ENCODE measurements at regions not wholly inside any gene's neighbourhood (a gene's known extent, or its start where the extent isn't known, plus 50 kb on each side); places are given as distances from the start of the nearest gene placed in this dataset.

GRCh38 chr16:25493136-25493811 lies 198.5 kb upstream of the HS3ST4 start:
- 4% methylated on average over 5 of the region's 5 CpGs for WGBS (ENCODE audit: low lambda C conversion rate)
- no peaks in the 10 kb centered on the region for H3K79me2 ChIP-seq (ENCODE audit: insufficient read depth)
- H2AFZ ChIP-seq (ENCODE audit: low read depth): no peak overlapping the region
- H3K9me3 ChIP-seq: no peaks in the 10 kb centered on the region
- TF ChIP-seq MEF2A (IDR thresholded peaks at IDR 0.05; ENCODE audit: borderline replicate concordance, low read depth): no peak
- TF ChIP-seq, protein P1, sequence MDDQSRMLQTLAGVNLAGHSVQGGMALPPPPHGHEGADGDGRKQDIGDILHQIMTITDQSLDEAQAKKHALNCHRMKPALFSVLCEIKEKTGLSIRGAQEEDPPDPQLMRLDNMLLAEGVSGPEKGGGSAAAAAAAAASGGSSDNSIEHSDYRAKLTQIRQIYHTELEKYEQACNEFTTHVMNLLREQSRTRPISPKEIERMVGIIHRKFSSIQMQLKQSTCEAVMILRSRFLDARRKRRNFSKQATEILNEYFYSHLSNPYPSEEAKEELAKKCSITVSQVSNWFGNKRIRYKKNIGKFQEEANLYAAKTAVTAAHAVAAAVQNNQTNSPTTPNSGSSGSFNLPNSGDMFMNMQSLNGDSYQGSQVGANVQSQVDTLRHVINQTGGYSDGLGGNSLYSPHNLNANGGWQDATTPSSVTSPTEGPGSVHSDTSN (IDR thresholded peaks at IDR 0.05): 0 out of 2 replicates have a peak, but pooled peaks have one; percentile 23
- TF ChIP-seq MXI1 (IDR thresholded peaks at IDR 0.05; ENCODE audit: low read depth, low read length): no peak
- no peak for DNase-seq
- no peak overlapping the region for H3K4me2 ChIP-seq
- no peaks in the 10 kb centered on the region for H3F3A ChIP-seq (replicated peaks; ENCODE audit: insufficient read depth)
- no peaks in the 10 kb centered on the region for H3K4me1 ChIP-seq (ENCODE audit: control insufficient read depth in 1 of 2, insufficient read depth in 2 of 2, low read depth in 1 of 2, low read length in 1 of 2)
- no peak overlapping the region for H3K4me3 ChIP-seq (ENCODE audit: low read depth in 2 of 2, low read length in 1 of 2)
- no peaks in the 10 kb centered on the region for H3K36me3 ChIP-seq (replicated peaks in 1 of 2; ENCODE audit: control insufficient read depth in 1 of 2, insufficient read depth in 2 of 2, low read length in 1 of 2)
- no peak overlapping the region for H3K9ac ChIP-seq
- H3K27ac ChIP-seq (ENCODE audit: low read depth in 2 of 2, low read length in 1 of 2): no peak overlapping the region
- H3K27me3 ChIP-seq (ENCODE audit: insufficient read depth): no peaks in the 10 kb centered on the region
- CTCF ChIA-PET: no interaction called here
- no peaks in the 10 kb centered on the region for H3K9me2 ChIP-seq
- no peaks in the 10 kb centered on the region for H4K20me1 ChIP-seq (ENCODE audit: insufficient read depth)
- POLR2A ChIA-PET: no interaction called here

GRCh38 chr16:25488435-25488834 lies 203.3 kb upstream of the HS3ST4 start:
- Histone ChIP-seq H3K4me1 (ENCODE audit: control insufficient read depth in 1 of 2, insufficient read depth in 2 of 2, low read depth in 1 of 2, low read length in 1 of 2) (no peaks in the 10 kb centered on the region), H3K9me2 (no peaks in the 10 kb centered on the region), H4K20me1 (ENCODE audit: insufficient read depth) (no peaks in the 10 kb centered on the region), H3K4me2 (no peak overlapping the region), H3K27me3 (ENCODE audit: insufficient read depth) (no peaks in the 10 kb centered on the region), H3K27ac (ENCODE audit: low read depth in 2 of 2, low read length in 1 of 2) (no peak overlapping the region), H3K4me3 (ENCODE audit: low read depth in 2 of 2, low read length in 1 of 2) (no peak overlapping the region), H2AFZ (ENCODE audit: low read depth) (no peak overlapping the region), H3K79me2 (ENCODE audit: insufficient read depth) (no peaks in the 10 kb centered on the region), H3K36me3 (replicated peaks in 1 of 2; ENCODE audit: control insufficient read depth in 1 of 2, insufficient read depth in 2 of 2, low read length in 1 of 2) (no peaks in the 10 kb centered on the region), H3F3A (replicated peaks; ENCODE audit: insufficient read depth) (no peaks in the 10 kb centered on the region), H3K9me3 (no peaks in the 10 kb centered on the region), H3K9ac (no peak overlapping the region)
- TF ChIP-seq, protein P2, sequence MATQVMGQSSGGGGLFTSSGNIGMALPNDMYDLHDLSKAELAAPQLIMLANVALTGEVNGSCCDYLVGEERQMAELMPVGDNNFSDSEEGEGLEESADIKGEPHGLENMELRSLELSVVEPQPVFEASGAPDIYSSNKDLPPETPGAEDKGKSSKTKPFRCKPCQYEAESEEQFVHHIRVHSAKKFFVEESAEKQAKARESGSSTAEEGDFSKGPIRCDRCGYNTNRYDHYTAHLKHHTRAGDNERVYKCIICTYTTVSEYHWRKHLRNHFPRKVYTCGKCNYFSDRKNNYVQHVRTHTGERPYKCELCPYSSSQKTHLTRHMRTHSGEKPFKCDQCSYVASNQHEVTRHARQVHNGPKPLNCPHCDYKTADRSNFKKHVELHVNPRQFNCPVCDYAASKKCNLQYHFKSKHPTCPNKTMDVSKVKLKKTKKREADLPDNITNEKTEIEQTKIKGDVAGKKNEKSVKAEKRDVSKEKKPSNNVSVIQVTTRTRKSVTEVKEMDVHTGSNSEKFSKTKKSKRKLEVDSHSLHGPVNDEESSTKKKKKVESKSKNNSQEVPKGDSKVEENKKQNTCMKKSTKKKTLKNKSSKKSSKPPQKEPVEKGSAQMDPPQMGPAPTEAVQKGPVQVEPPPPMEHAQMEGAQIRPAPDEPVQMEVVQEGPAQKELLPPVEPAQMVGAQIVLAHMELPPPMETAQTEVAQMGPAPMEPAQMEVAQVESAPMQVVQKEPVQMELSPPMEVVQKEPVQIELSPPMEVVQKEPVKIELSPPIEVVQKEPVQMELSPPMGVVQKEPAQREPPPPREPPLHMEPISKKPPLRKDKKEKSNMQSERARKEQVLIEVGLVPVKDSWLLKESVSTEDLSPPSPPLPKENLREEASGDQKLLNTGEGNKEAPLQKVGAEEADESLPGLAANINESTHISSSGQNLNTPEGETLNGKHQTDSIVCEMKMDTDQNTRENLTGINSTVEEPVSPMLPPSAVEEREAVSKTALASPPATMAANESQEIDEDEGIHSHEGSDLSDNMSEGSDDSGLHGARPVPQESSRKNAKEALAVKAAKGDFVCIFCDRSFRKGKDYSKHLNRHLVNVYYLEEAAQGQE (IDR thresholded peaks at IDR 0.05; ENCODE audit: low read depth, low read length): no peak
- TF ChIP-seq CTCF (IDR thresholded peaks at IDR 0.05): no peak
- TF ChIP-seq, protein P3, sequence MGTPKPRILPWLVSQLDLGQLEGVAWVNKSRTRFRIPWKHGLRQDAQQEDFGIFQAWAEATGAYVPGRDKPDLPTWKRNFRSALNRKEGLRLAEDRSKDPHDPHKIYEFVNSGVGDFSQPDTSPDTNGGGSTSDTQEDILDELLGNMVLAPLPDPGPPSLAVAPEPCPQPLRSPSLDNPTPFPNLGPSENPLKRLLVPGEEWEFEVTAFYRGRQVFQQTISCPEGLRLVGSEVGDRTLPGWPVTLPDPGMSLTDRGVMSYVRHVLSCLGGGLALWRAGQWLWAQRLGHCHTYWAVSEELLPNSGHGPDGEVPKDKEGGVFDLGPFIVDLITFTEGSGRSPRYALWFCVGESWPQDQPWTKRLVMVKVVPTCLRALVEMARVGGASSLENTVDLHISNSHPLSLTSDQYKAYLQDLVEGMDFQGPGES (IDR thresholded peaks at IDR 0.05; ENCODE audit: low read depth, low read length): no peak
- WGBS (ENCODE audit: low lambda C conversion rate): 3% methylated on average over 3 of the region's 4 CpGs
- ChIA-PET CTCF (no interaction called here), POLR2A (no interaction called here)
- no peak for DNase-seq

All from SK-N-SH (cell line).